HL-60 (cell line): ENCODE measurements at regions not wholly inside any gene's neighbourhood (a gene's known extent, or its start where the extent isn't known, plus 50 kb on each side); places are given as distances from the start of the nearest gene placed in this dataset.

Source experiments
- POLR2AphosphoS5 ChIP-seq: IDR thresholded peaks from 2 replicates; pipeline ENCODE4 v1.6.1; 2012; ENCODE audit warnings: low read depth
- REST ChIP-seq: IDR thresholded peaks from 2 replicates; pipeline ENCODE4 v1.6.1; 2012; ENCODE audit warnings: low read depth; ENCODE audit not compliant: insufficient replicate concordance
- SPI1 ChIP-seq: IDR thresholded peaks from 2 replicates; pipeline ENCODE4 v1.6.1; 2012; ENCODE audit warnings: low read depth, mild to moderate bottlenecking, borderline replicate concordance
- TF ChIP-seq, protein P1 (sequence below): IDR thresholded peaks from one replicate; pipeline ENCODE4 v1.5.1; 2011; ENCODE audit warnings: low read length, control low read depth, inconsistent platforms; ENCODE audit not compliant: insufficient read depth

GRCh38 chr9:29865764-29866313 lies 2292.6 kb upstream of the C9orf72 start:
- TF ChIP-seq, protein P1, sequence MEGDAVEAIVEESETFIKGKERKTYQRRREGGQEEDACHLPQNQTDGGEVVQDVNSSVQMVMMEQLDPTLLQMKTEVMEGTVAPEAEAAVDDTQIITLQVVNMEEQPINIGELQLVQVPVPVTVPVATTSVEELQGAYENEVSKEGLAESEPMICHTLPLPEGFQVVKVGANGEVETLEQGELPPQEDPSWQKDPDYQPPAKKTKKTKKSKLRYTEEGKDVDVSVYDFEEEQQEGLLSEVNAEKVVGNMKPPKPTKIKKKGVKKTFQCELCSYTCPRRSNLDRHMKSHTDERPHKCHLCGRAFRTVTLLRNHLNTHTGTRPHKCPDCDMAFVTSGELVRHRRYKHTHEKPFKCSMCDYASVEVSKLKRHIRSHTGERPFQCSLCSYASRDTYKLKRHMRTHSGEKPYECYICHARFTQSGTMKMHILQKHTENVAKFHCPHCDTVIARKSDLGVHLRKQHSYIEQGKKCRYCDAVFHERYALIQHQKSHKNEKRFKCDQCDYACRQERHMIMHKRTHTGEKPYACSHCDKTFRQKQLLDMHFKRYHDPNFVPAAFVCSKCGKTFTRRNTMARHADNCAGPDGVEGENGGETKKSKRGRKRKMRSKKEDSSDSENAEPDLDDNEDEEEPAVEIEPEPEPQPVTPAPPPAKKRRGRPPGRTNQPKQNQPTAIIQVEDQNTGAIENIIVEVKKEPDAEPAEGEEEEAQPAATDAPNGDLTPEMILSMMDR, result no peak
- TF ChIP-seq SPI1 (no peak), POLR2AphosphoS5 (no peak), REST (no peak)
